GM12891 (cell line): ENCODE measurements at regions not wholly inside any gene's neighbourhood (a gene's known extent, or its start where the extent isn't known, plus 50 kb on each side); places are given as distances from the start of the nearest gene placed in this dataset.

ENCODE experiments used
- POLR2A ChIP-seq: IDR thresholded peaks from 2 replicates; pipeline ENCODE4 v1.6.1; 2011; ENCODE audit warnings: low read depth, low read length, control low read depth
- POLR2AphosphoS5 ChIP-seq: IDR thresholded peaks from 2 replicates; pipeline ENCODE4 v1.6.1; 2011; ENCODE audit warnings: low read depth, low read length, control low read depth
- SPI1 ChIP-seq: IDR thresholded peaks from 2 replicates; pipeline ENCODE4 v1.6.1; 2011; ENCODE audit warnings: low read depth, low read length, control low read depth
- TAF1 ChIP-seq: IDR thresholded peaks from 2 replicates; pipeline ENCODE4 v1.6.1; 2011; ENCODE audit warnings: low read depth, low read length, control low read depth

DNA sequence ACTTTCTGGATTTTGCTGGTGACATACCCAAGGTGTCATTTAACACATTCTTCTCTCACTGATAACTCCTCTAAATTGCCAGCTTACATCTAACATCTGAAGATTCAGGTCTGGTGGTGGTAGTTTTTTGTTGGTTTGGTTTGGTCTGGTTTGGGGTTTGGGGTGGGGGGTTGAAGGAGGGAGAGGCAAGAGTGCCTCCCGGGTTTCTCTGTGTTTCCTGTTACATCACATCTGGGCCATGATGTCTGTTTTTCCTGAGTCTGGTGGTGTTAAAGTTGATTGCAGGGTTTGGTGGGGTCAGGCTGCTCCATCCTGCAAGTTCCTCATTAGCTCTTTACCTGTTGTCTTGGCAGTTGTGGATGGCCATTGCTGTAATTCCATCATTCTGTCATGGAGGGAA is 155.8 kb upstream of the UBL3 start:
- TF ChIP-seq POLR2A (no peak), POLR2AphosphoS5 (no peak), TAF1 (no peak), SPI1 (no peak)
